ENCODE measurements at regions not wholly inside any gene's neighbourhood (a gene's known extent, or its start where the extent isn't known, plus 50 kb on each side); places are given as distances from the start of the nearest gene placed in this dataset.

DNA sequence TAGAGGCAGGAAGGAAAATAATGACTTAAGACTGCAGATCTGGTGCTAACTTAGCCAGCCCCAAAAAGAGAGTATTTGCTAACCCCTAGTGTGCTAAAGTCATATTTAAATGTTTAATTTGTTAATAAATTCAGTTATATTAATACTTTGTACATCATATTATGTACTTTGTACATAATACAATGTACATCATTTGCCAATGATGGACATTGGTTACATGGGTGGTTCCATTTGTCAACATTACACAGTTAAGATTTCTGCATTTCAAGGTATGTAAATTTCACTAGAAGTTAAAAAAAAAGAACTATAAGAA lies 63.9 kb upstream of the PIM1 start:
- TF ChIP-seq, protein P1, sequence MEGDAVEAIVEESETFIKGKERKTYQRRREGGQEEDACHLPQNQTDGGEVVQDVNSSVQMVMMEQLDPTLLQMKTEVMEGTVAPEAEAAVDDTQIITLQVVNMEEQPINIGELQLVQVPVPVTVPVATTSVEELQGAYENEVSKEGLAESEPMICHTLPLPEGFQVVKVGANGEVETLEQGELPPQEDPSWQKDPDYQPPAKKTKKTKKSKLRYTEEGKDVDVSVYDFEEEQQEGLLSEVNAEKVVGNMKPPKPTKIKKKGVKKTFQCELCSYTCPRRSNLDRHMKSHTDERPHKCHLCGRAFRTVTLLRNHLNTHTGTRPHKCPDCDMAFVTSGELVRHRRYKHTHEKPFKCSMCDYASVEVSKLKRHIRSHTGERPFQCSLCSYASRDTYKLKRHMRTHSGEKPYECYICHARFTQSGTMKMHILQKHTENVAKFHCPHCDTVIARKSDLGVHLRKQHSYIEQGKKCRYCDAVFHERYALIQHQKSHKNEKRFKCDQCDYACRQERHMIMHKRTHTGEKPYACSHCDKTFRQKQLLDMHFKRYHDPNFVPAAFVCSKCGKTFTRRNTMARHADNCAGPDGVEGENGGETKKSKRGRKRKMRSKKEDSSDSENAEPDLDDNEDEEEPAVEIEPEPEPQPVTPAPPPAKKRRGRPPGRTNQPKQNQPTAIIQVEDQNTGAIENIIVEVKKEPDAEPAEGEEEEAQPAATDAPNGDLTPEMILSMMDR (IDR thresholded peaks at IDR 0.05; ENCODE audit: low read length) = no peak
- TF ChIP-seq EZH2 (IDR thresholded peaks at IDR 0.05; ENCODE audit: borderline replicate concordance, low read length) = no peak
